ENCODE measurements at regions not wholly inside any gene's neighbourhood (a gene's known extent, or its start where the extent isn't known, plus 50 kb on each side); places are given as distances from the start of the nearest gene placed in this dataset.

GRCh38 chr20:52016022-52016421 lies 175.6 kb downstream of the ZFP64 start:
- no peak overlapping the region for H3K4me3 Mint-ChIP-seq
- H3K36me3 Mint-ChIP-seq (ENCODE audit: low read depth) = no peaks in the 10 kb centered on the region
- no peak for DNase-seq (ENCODE audit: low read depth, low spot score)
- peaks cover 10% of the 10 kb centered on the region for H3K4me1 Mint-ChIP-seq
- H3K27ac Mint-ChIP-seq (ENCODE audit: unreplicated experiment) = no peak overlapping the region
- H3K9me3 Mint-ChIP-seq = peaks cover 3% of the 10 kb centered on the region
- TF ChIP-seq, protein P1, sequence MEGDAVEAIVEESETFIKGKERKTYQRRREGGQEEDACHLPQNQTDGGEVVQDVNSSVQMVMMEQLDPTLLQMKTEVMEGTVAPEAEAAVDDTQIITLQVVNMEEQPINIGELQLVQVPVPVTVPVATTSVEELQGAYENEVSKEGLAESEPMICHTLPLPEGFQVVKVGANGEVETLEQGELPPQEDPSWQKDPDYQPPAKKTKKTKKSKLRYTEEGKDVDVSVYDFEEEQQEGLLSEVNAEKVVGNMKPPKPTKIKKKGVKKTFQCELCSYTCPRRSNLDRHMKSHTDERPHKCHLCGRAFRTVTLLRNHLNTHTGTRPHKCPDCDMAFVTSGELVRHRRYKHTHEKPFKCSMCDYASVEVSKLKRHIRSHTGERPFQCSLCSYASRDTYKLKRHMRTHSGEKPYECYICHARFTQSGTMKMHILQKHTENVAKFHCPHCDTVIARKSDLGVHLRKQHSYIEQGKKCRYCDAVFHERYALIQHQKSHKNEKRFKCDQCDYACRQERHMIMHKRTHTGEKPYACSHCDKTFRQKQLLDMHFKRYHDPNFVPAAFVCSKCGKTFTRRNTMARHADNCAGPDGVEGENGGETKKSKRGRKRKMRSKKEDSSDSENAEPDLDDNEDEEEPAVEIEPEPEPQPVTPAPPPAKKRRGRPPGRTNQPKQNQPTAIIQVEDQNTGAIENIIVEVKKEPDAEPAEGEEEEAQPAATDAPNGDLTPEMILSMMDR (conservative IDR thresholded peaks at IDR 0.05) = no peak
- no peaks in the 10 kb centered on the region for H3K27me3 Mint-ChIP-seq (ENCODE audit: low read depth)

DNA sequence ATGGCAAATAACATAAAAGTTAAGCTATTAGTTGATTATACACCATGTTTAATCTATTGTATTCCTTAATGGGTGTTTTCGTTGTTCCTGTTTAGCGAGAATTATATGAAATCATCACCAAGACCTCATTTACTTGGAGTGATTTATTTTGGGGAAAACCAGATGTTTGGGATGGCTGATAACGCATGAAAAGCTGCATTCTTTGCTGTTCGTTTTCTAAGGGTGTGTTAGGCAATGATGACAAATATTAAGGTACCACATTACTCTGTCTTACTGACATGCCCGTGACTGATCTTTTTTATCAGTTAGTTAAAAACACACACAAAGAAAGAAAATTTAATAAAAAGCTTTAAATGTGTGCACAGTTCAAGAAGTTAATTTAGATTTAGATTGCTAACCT lies 176.4 kb downstream of the ZFP64 start:
- no peaks in the 10 kb centered on the region for H3K36me3 Mint-ChIP-seq (ENCODE audit: low read depth)
- no peak overlapping the region for H3K27ac Mint-ChIP-seq (ENCODE audit: unreplicated experiment)
- H3K27me3 Mint-ChIP-seq (ENCODE audit: low read depth) = no peaks in the 10 kb centered on the region
- TF ChIP-seq, protein P1 (conservative IDR thresholded peaks at IDR 0.05) = no peak
- peaks cover 3% of the 10 kb centered on the region for H3K9me3 Mint-ChIP-seq
- no peak for DNase-seq (ENCODE audit: low read depth, low spot score)
- H3K4me3 Mint-ChIP-seq = no peak overlapping the region
- H3K4me1 Mint-ChIP-seq = peaks cover 5% of the 10 kb centered on the region

GRCh38 chr20:52012079-52012478 lies 179.5 kb downstream of the ZFP64 start:
- no peaks in the 10 kb centered on the region for H3K27me3 Mint-ChIP-seq (ENCODE audit: low read depth)
- H3K27ac Mint-ChIP-seq (ENCODE audit: unreplicated experiment) = no peak overlapping the region
- no peaks in the 10 kb centered on the region for H3K36me3 Mint-ChIP-seq (ENCODE audit: low read depth)
- peaks cover 5% of the 10 kb centered on the region for H3K4me1 Mint-ChIP-seq
- H3K4me3 Mint-ChIP-seq = no peak overlapping the region
- TF ChIP-seq, protein P1 (conservative IDR thresholded peaks at IDR 0.05) = no peak
- H3K9me3 Mint-ChIP-seq = peaks cover 3% of the 10 kb centered on the region
- no peak for DNase-seq (ENCODE audit: low read depth, low spot score)

- Mint-ChIP-seq H3K4me1 (peaks cover 10% of the 10 kb centered on the region), H3K27ac (ENCODE audit: unreplicated experiment) (no peak overlapping the region)
- TF ChIP-seq, protein P1 (conservative IDR thresholded peaks at IDR 0.05) = no peak
Measured at GRCh38 chr20:52011093-52011492, 180.5 kb downstream of the ZFP64 start.

GRCh38 chr20:52010541-52010940 lies 181.0 kb downstream of the ZFP64 start:
- Mint-ChIP-seq H3K36me3 (ENCODE audit: low read depth) (no peaks in the 10 kb centered on the region), H3K4me3 (no peak overlapping the region)
- no peak for DNase-seq (ENCODE audit: low read depth, low spot score)

More at GRCh38 chr20:52011093-52011492, 180.5 kb downstream of the ZFP64 start:
- Mint-ChIP-seq H3K27me3 (ENCODE audit: low read depth) (no peaks in the 10 kb centered on the region), H3K9me3 (peaks cover 3% of the 10 kb centered on the region), H3K36me3 (ENCODE audit: low read depth) (no peaks in the 10 kb centered on the region), H3K4me3 (no peak overlapping the region)
- no peak for DNase-seq (ENCODE audit: low read depth, low spot score)

More at GRCh38 chr20:52010541-52010940, 181.0 kb downstream of the ZFP64 start:
- TF ChIP-seq, protein P1 (conservative IDR thresholded peaks at IDR 0.05) = no peak
- Mint-ChIP-seq H3K4me1 (peaks cover 15% of the 10 kb centered on the region), H3K27me3 (ENCODE audit: low read depth) (no peaks in the 10 kb centered on the region), H3K27ac (ENCODE audit: unreplicated experiment) (peak overlapping the region; percentile 52), H3K9me3 (peaks cover 3% of the 10 kb centered on the region)

Data from neural crest cell (in vitro differentiated cells).